ENCODE measurements at regions not wholly inside any gene's neighbourhood (a gene's known extent, or its start where the extent isn't known, plus 50 kb on each side); places are given as distances from the start of the nearest gene placed in this dataset.

DNA sequence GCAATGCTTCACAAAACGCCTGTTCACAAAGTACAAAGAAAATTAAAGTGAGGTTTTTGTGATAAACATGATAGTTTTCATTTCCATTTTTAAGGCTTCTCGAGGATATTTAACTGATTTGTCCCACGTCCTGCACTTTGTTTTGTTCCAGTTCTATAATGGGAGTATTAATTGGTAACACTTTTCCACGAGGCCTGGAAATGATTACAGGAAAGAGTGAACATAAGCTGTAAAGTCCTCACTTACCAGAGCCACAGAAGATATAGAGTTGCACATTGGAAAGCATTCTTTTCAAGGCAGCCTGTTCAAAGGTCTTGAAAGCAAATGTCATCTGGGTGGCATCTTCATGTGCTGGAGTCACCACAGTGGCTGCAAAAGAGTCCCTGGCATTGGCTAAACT is 1236.6 kb downstream of the BCL11B start:
- ATAC-seq (ENCODE audit: low read depth) (no peak), DNase-seq (no peak)
- Histone ChIP-seq H2BK5ac (ENCODE audit: low read depth, low read length, poor library complexity, severe bottlenecking) (no peak overlapping the region), H3K4ac (ENCODE audit: low read depth, low read length) (no peak overlapping the region), H2BK20ac (ENCODE audit: low read depth, low read length) (no peak overlapping the region), H4K20me1 (ENCODE audit: insufficient read depth, low read length) (no peaks in the 10 kb centered on the region), H3K9me1 (ENCODE audit: insufficient read depth, low read length) (no peaks in the 10 kb centered on the region), H4K5ac (ENCODE audit: low read depth, low read length) (no peak overlapping the region), H3K56ac (ENCODE audit: extremely low read depth, insufficient read depth, low read length) (no peak overlapping the region), H4K91ac (ENCODE audit: insufficient read depth, low read depth, low read length) (no peak overlapping the region), H3K4me3 (ENCODE audit: insufficient read depth, low read depth, low read length) (no peak overlapping the region), H3K4me2 (ENCODE audit: low read depth, low read length) (no peak overlapping the region), H3K27ac (ENCODE audit: insufficient read depth, low read length) (no peak overlapping the region), H2AFZ (replicated peaks; ENCODE audit: low read length, poor library complexity) (no peak overlapping the region), H3K9ac (ENCODE audit: low read depth, low read length) (no peak overlapping the region), H3K36me3 (ENCODE audit: control insufficient read depth, insufficient read depth, low read length) (no peaks in the 10 kb centered on the region), H3K23ac (ENCODE audit: low read depth, low read length) (no peak overlapping the region), H3K4me1 (ENCODE audit: control insufficient read depth, insufficient read depth, low read length) (no peaks in the 10 kb centered on the region), H3K9me3 (ENCODE audit: control insufficient read depth, insufficient read depth, low read length) (peaks cover 19% of the 10 kb centered on the region), H2BK15ac (ENCODE audit: low read depth, low read length) (no peak overlapping the region), H4K8ac (ENCODE audit: low read depth in 2 of 2, low read length in 2 of 2) (no peak overlapping the region), H3K18ac (ENCODE audit: low read depth, low read length) (no peak overlapping the region), H3K27me3 (ENCODE audit: control insufficient read depth, insufficient read depth, low read length) (no peaks in the 10 kb centered on the region), H3K14ac (replicated peaks; ENCODE audit: low read depth, low read length) (no peak overlapping the region), H2BK120ac (ENCODE audit: low read depth, low read length) (no peak overlapping the region), H2AK5ac (ENCODE audit: low read depth, low read length) (no peak overlapping the region), H2AK9ac (replicated peaks; ENCODE audit: low read depth, low read length, poor library complexity) (no peak overlapping the region), H3K79me1 (ENCODE audit: low read depth in 1 of 2, low read length in 2 of 2) (no peaks in the 10 kb centered on the region)
- TF ChIP-seq NFE2L2 (IDR thresholded peaks at IDR 0.05; ENCODE audit: low read depth, low read length) (no peak), CHD1 (IDR thresholded peaks at IDR 0.05; ENCODE audit: low read depth, low read length) (no peak), MAZ (IDR thresholded peaks at IDR 0.05; ENCODE audit: borderline replicate concordance, low read depth, low read length) (no peak), MXI1 (IDR thresholded peaks at IDR 0.05; ENCODE audit: borderline replicate concordance, low read depth, low read length) (no peak), RAD21 (IDR thresholded peaks at IDR 0.05; ENCODE audit: low read length) (no peak), SMC3 (IDR thresholded peaks at IDR 0.05; ENCODE audit: low read depth, low read length) (no peak), MAFK (IDR thresholded peaks at IDR 0.05; ENCODE audit: low read depth, low read length) (no peak), RFX5 (IDR thresholded peaks at IDR 0.05; ENCODE audit: low read depth, low read length) (no peak), FOS (IDR thresholded peaks at IDR 0.05; ENCODE audit: low read depth, low read length) (no peak), BHLHE40 (IDR thresholded peaks at IDR 0.05; ENCODE audit: low read depth, low read length) (no peak), RCOR1 (IDR thresholded peaks at IDR 0.05; ENCODE audit: insufficient replicate concordance, low read length) (no peak)
- TF ChIP-seq, protein P1, sequence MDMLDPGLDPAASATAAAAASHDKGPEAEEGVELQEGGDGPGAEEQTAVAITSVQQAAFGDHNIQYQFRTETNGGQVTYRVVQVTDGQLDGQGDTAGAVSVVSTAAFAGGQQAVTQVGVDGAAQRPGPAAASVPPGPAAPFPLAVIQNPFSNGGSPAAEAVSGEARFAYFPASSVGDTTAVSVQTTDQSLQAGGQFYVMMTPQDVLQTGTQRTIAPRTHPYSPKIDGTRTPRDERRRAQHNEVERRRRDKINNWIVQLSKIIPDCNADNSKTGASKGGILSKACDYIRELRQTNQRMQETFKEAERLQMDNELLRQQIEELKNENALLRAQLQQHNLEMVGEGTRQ (IDR thresholded peaks at IDR 0.05; ENCODE audit: low read depth, low read length): no peak
- TF ChIP-seq, protein P2, sequence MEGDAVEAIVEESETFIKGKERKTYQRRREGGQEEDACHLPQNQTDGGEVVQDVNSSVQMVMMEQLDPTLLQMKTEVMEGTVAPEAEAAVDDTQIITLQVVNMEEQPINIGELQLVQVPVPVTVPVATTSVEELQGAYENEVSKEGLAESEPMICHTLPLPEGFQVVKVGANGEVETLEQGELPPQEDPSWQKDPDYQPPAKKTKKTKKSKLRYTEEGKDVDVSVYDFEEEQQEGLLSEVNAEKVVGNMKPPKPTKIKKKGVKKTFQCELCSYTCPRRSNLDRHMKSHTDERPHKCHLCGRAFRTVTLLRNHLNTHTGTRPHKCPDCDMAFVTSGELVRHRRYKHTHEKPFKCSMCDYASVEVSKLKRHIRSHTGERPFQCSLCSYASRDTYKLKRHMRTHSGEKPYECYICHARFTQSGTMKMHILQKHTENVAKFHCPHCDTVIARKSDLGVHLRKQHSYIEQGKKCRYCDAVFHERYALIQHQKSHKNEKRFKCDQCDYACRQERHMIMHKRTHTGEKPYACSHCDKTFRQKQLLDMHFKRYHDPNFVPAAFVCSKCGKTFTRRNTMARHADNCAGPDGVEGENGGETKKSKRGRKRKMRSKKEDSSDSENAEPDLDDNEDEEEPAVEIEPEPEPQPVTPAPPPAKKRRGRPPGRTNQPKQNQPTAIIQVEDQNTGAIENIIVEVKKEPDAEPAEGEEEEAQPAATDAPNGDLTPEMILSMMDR (conservative IDR thresholded peaks at IDR 0.05; ENCODE audit: low read depth, low read length): no peak
- ChIA-PET POLR2A (ENCODE audit: unreplicated experiment) (no interaction called here), CTCF (no interaction called here)
- dilution Hi-C loops (cut with HindIII; ENCODE audit: low sequenced_read_pairs, unreplicated experiment) (no loop called here), intact Hi-C loops (cut with micrococcal nuclease) (no loop called here), in situ Hi-C loops (cut with MboI; ENCODE audit: low sequenced_read_pairs) (no loop called here)
- no CpG with 5 or more reads among the region's 4 CpGs for WGBS, 2 experiments (ENCODE audit: extremely low coverage in 2 of 2, insufficient read length in 1 of 2)
- BruUV-seq (replicated peaks): no TSS peak

Data from IMR-90 (cell line).